IMR-90 (cell line): ENCODE measurements at regions not wholly inside any gene's neighbourhood (a gene's known extent, or its start where the extent isn't known, plus 50 kb on each side); places are given as distances from the start of the nearest gene placed in this dataset.

Source experiments
- ATAC-seq: fragments of 200-7000 bp; cut with Tn5 transposase; 2 replicates; pipeline ENCODE4 v1.9.1; 2020; ENCODE audit warnings: low read depth, mild to moderate bottlenecking, moderate library complexity
- BruUV-seq: library from RNA; stranded (reverse); fragments of 400-500 nt; replicated peaks from 2 replicates; lab custom pipeline; 2021; lab: Mats Ljungman, UMichigan
- CTCF ChIA-PET: fragments of 300-600 bp; formaldehyde crosslinking; extraction: SDS; loops from one replicate; lab custom pipeline; 2021; ENCODE audit warnings: antibody characterized with exemption; lab: Yijun Ruan, JAX
- POLR2A ChIA-PET: fragments of 300-600 bp; sonication (Branson Sonifier 250); formaldehyde crosslinking; loops from one replicate; lab custom pipeline; 2022; ENCODE audit warnings: antibody characterized with exemption; ENCODE audit not compliant: unreplicated experiment; lab: Charles Lee
- DNase-seq: peaks from one replicate; pipeline ENCODE4 v3.0.0; 2013
- H2AFZ ChIP-seq: replicated peaks from 2 replicates; pipeline ENCODE3; 2013; ENCODE audit warnings: low read length, mild to moderate bottlenecking; ENCODE audit not compliant: poor library complexity
- H2AK5ac ChIP-seq: 2 replicates; pipeline ENCODE4 v1.6.1; 2013; ENCODE audit warnings: low read depth, low read length, inconsistent platforms
- H2AK9ac ChIP-seq: replicated peaks from 2 replicates; pipeline ENCODE3; 2013; ENCODE audit warnings: mild to moderate bottlenecking, low read depth, low read length, moderate library complexity; ENCODE audit not compliant: poor library complexity
- H2BK120ac ChIP-seq: 2 replicates; pipeline ENCODE4 v1.6.1; 2013; ENCODE audit warnings: low read depth, low read length, inconsistent platforms
- H2BK15ac ChIP-seq: 3 replicates; pipeline ENCODE4 v1.6.1; 2013; ENCODE audit warnings: low read depth, low read length, inconsistent platforms
- H2BK20ac ChIP-seq: 2 replicates; pipeline ENCODE4 v1.6.1; 2013; ENCODE audit warnings: low read depth, mild to moderate bottlenecking, inconsistent platforms, low read length, moderate library complexity
- H2BK5ac ChIP-seq: 2 replicates; pipeline ENCODE4 v1.6.1; 2013; ENCODE audit warnings: mild to moderate bottlenecking, low read depth, low read length, inconsistent platforms; ENCODE audit not compliant: poor library complexity, severe bottlenecking
- H3K14ac ChIP-seq: replicated peaks from 2 replicates; pipeline ENCODE4 v1.6.1; 2013; ENCODE audit warnings: low read depth, low read length, inconsistent platforms
- H3K18ac ChIP-seq: 2 replicates; pipeline ENCODE4 v1.6.1; 2013; ENCODE audit warnings: low read depth, low read length, control low read depth
- H3K23ac ChIP-seq: 2 replicates; pipeline ENCODE4 v1.6.1; 2013; ENCODE audit warnings: low read depth, low read length, inconsistent platforms
- H3K27ac ChIP-seq: 2 replicates; pipeline ENCODE4 v1.5.1; 2013; ENCODE audit warnings: mild to moderate bottlenecking, control low read depth, low read length; ENCODE audit not compliant: insufficient read depth
- H3K27me3 ChIP-seq: 2 replicates; pipeline ENCODE4 v1.6.1; 2013; ENCODE audit warnings: low read length; ENCODE audit not compliant: control insufficient read depth, insufficient read depth
- H3K36me3 ChIP-seq: 2 replicates; pipeline ENCODE4 v1.6.1; 2013; ENCODE audit warnings: low read length, mixed read lengths; ENCODE audit not compliant: control insufficient read depth, insufficient read depth
- H3K4ac ChIP-seq: 2 replicates; pipeline ENCODE4 v1.6.1; 2013; ENCODE audit warnings: low read depth, low read length, inconsistent platforms
- H3K4me1 ChIP-seq: 2 replicates; pipeline ENCODE4 v1.6.1; 2013; ENCODE audit warnings: low read length, mixed read lengths; ENCODE audit not compliant: control insufficient read depth, insufficient read depth
- H3K4me2 ChIP-seq: 2 replicates; pipeline ENCODE4 v1.6.1; 2013; ENCODE audit warnings: low read depth, mild to moderate bottlenecking, control low read depth, low read length, moderate library complexity
- H3K4me3 ChIP-seq: 2 replicates; pipeline ENCODE4 v1.5.1; 2013; ENCODE audit warnings: low read depth, mild to moderate bottlenecking, control low read depth, low read length, moderate library complexity; ENCODE audit not compliant: insufficient read depth
- H3K56ac ChIP-seq: 2 replicates; pipeline ENCODE4 v1.6.1; 2013; ENCODE audit warnings: low read length, inconsistent platforms; ENCODE audit not compliant: insufficient read depth; ENCODE audit errors: extremely low read depth
- H3K79me1 ChIP-seq, 2 experiments: 2 replicates each; pipeline ENCODE4 v1.6.1; 2013; ENCODE audit warnings: low read length in 2 of 2, inconsistent platforms in 1 of 2, low read depth in 1 of 2
- H3K9ac ChIP-seq: 2 replicates; pipeline ENCODE4 v1.6.1; 2013; ENCODE audit warnings: low read depth, low read length, control low read depth
- H3K9me1 ChIP-seq: 2 replicates; pipeline ENCODE4 v1.6.1; 2013; ENCODE audit warnings: low read length, inconsistent platforms; ENCODE audit not compliant: insufficient read depth
- H3K9me3 ChIP-seq: 2 replicates; pipeline ENCODE4 v1.6.1; 2013; ENCODE audit warnings: low read length; ENCODE audit not compliant: control insufficient read depth, insufficient read depth
- H4K20me1 ChIP-seq: 2 replicates; pipeline ENCODE4 v1.6.1; 2013; ENCODE audit warnings: low read length, inconsistent platforms; ENCODE audit not compliant: insufficient read depth
- H4K5ac ChIP-seq: 2 replicates; pipeline ENCODE4 v1.6.1; 2013; ENCODE audit warnings: mild to moderate bottlenecking, low read depth, low read length, control low read depth
- H4K8ac ChIP-seq, 2 experiments: 2 replicates each; pipeline ENCODE4 v1.6.1; 2013; ENCODE audit warnings: low read depth in 2 of 2, low read length in 2 of 2, control low read depth in 1 of 2, inconsistent platforms in 1 of 2
- H4K91ac ChIP-seq: 2 replicates; pipeline ENCODE4 v1.6.1; 2013; ENCODE audit warnings: low read depth, low read length, inconsistent platforms; ENCODE audit not compliant: insufficient read depth
- BHLHE40 ChIP-seq: fragments of 150-350 bp; IDR thresholded peaks from 2 replicates; pipeline ENCODE4 v1.6.1; 2016; ENCODE audit warnings: mild to moderate bottlenecking, low read depth, low read length
- CEBPB ChIP-seq: IDR thresholded peaks from 2 replicates; pipeline ENCODE4 v1.6.1; 2012; ENCODE audit warnings: low read depth, low read length, improper control_type of control experiment
- CHD1 ChIP-seq: IDR thresholded peaks from 2 replicates; pipeline ENCODE4 v1.6.1; 2012; ENCODE audit warnings: low read depth, low read length, improper control_type of control experiment
- FOS ChIP-seq: fragments of 150-350 bp; IDR thresholded peaks from 2 replicates; pipeline ENCODE4 v1.6.1; 2016; ENCODE audit warnings: low read depth, low read length
- MAFK ChIP-seq: IDR thresholded peaks from 2 replicates; pipeline ENCODE4 v1.6.1; 2012; ENCODE audit warnings: low read depth, low read length, improper control_type of control experiment
- MAZ ChIP-seq: IDR thresholded peaks from 2 replicates; pipeline ENCODE4 v1.6.1; 2012; ENCODE audit warnings: low read depth, mild to moderate bottlenecking, low read length, improper control_type of control experiment, moderate library complexity, borderline replicate concordance
- MXI1 ChIP-seq: IDR thresholded peaks from 2 replicates; pipeline ENCODE4 v1.6.1; 2012; ENCODE audit warnings: low read depth, mild to moderate bottlenecking, low read length, moderate library complexity, borderline replicate concordance
- NFE2L2 ChIP-seq: fragments of 150-350 bp; IDR thresholded peaks from 2 replicates; pipeline ENCODE4 v1.6.1; 2016; ENCODE audit warnings: low read depth, mild to moderate bottlenecking, low read length
- POLR2A ChIP-seq: IDR thresholded peaks from 2 replicates; pipeline ENCODE4 v1.6.1; 2012; ENCODE audit warnings: mild to moderate bottlenecking, low read depth, low read length
- RAD21 ChIP-seq: IDR thresholded peaks from 2 replicates; pipeline ENCODE4 v1.6.1; 2012; ENCODE audit warnings: low read length, improper control_type of control experiment
- RCOR1 ChIP-seq: IDR thresholded peaks from 2 replicates; pipeline ENCODE4 v1.6.1; 2012; ENCODE audit warnings: mild to moderate bottlenecking, low read length, improper control_type of control experiment; ENCODE audit not compliant: insufficient replicate concordance
- RFX5 ChIP-seq: IDR thresholded peaks from 2 replicates; pipeline ENCODE4 v1.8.0; 2012; ENCODE audit warnings: low read depth, mild to moderate bottlenecking, low read length, moderate library complexity
- SMC3 ChIP-seq: fragments of 150-350 bp; IDR thresholded peaks from 2 replicates; pipeline ENCODE4 v1.6.1; 2016; ENCODE audit warnings: low read depth, mild to moderate bottlenecking, antibody characterized with exemption, low read length, moderate library complexity
- WGBS, 2 experiments: methylation state at CpG; one replicate each; pipeline versions ENCODE4 v1.1.5 to v1.1.7; 2013; ENCODE audit warnings: missing lambda C conversion rate in 2 of 2; ENCODE audit not compliant: insufficient read length in 1 of 2; ENCODE audit errors: extremely low coverage in 2 of 2; 5-methylcytosine and 5-hydroxymethylcytosine counted together
- dilution Hi-C: fragments of 300-500 bp; cut with HindIII; formaldehyde crosslinking; loops from one replicate; pipeline ENCODE4 v1.14.3; 2018; ENCODE audit warnings: low sequenced_read_pairs; ENCODE audit not compliant: unreplicated experiment
- in situ Hi-C: fragments of 300-500 bp; cut with MboI; formaldehyde crosslinking; loops from 3 replicates; pipeline ENCODE4 v1.14.3; 2019; ENCODE audit warnings: low sequenced_read_pairs, inconsistent platforms, mixed read lengths
- intact Hi-C: fragments of 100-400 bp; cut with micrococcal nuclease; formaldehyde crosslinking; loops from 2 replicates; pipeline ENCODE4 v1.10.0; 2022
- TF ChIP-seq, protein P1 (sequence below): fragments of 150-350 bp; IDR thresholded peaks from 2 replicates; pipeline ENCODE4 v1.6.1; 2016; ENCODE audit warnings: low read depth, mild to moderate bottlenecking, low read length, moderate library complexity, borderline replicate concordance
- TF ChIP-seq, protein P2 (sequence below): conservative IDR thresholded peaks from 2 replicates; pipeline ENCODE4 v1.5.1; 2012; ENCODE audit warnings: mild to moderate bottlenecking, low read depth, low read length, improper control_type of control experiment
- TF ChIP-seq, protein P3 (sequence below): fragments of 150-350 bp; IDR thresholded peaks from 2 replicates; pipeline ENCODE4 v1.6.1; 2017; ENCODE audit warnings: mild to moderate bottlenecking, antibody characterized with exemption, low read length, low read depth

DNA sequence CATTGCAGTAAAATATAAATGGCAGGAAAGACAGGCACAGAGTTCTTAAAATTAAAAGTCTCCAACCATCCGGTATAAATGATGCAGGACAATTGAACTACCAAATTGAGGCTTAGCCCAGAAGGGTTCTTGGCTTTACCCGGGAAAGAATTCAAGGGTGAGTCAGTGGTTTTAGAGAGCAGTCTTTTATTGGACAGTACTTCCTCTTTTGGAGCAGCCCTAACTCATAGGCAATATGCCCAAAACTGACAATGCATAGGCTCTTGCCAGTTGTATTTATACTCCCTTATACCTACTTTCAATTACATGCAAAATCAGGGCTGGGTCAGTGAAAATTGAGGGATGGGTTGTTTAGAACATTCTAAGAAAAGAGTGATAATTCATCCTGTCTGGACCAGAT lies 1628.9 kb upstream of the PRMT6 start:
- CTCF ChIA-PET, result no interaction called here
- no peak overlapping the region for H2AK5ac ChIP-seq
- POLR2A ChIA-PET, result no interaction called here
- no peak overlapping the region for H2BK5ac ChIP-seq
- DNase-seq, result no peak
- H2BK120ac ChIP-seq, result no peak overlapping the region
- no peaks in the 10 kb centered on the region for H4K20me1 ChIP-seq
- H4K91ac ChIP-seq, result no peak overlapping the region
- WGBS, 2 experiments, result no CpG with 5 or more reads among the region's 2 CpGs
- TF ChIP-seq SMC3 (no peak), MAZ (no peak), NFE2L2 (no peak), MAFK (no peak), FOS (no peak), BHLHE40 (no peak), POLR2A (no peak), RAD21 (no peak), RCOR1 (no peak), MXI1 (no peak), CEBPB (no peak), RFX5 (no peak), CHD1 (no peak)
- TF ChIP-seq, protein P1, sequence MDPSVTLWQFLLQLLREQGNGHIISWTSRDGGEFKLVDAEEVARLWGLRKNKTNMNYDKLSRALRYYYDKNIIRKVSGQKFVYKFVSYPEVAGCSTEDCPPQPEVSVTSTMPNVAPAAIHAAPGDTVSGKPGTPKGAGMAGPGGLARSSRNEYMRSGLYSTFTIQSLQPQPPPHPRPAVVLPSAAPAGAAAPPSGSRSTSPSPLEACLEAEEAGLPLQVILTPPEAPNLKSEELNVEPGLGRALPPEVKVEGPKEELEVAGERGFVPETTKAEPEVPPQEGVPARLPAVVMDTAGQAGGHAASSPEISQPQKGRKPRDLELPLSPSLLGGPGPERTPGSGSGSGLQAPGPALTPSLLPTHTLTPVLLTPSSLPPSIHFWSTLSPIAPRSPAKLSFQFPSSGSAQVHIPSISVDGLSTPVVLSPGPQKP, result no peak
- TF ChIP-seq, protein P2, sequence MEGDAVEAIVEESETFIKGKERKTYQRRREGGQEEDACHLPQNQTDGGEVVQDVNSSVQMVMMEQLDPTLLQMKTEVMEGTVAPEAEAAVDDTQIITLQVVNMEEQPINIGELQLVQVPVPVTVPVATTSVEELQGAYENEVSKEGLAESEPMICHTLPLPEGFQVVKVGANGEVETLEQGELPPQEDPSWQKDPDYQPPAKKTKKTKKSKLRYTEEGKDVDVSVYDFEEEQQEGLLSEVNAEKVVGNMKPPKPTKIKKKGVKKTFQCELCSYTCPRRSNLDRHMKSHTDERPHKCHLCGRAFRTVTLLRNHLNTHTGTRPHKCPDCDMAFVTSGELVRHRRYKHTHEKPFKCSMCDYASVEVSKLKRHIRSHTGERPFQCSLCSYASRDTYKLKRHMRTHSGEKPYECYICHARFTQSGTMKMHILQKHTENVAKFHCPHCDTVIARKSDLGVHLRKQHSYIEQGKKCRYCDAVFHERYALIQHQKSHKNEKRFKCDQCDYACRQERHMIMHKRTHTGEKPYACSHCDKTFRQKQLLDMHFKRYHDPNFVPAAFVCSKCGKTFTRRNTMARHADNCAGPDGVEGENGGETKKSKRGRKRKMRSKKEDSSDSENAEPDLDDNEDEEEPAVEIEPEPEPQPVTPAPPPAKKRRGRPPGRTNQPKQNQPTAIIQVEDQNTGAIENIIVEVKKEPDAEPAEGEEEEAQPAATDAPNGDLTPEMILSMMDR, result no peak
- TF ChIP-seq, protein P3, sequence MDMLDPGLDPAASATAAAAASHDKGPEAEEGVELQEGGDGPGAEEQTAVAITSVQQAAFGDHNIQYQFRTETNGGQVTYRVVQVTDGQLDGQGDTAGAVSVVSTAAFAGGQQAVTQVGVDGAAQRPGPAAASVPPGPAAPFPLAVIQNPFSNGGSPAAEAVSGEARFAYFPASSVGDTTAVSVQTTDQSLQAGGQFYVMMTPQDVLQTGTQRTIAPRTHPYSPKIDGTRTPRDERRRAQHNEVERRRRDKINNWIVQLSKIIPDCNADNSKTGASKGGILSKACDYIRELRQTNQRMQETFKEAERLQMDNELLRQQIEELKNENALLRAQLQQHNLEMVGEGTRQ, result no peak
- no peaks in the 10 kb centered on the region for H3K36me3 ChIP-seq
- H3K56ac ChIP-seq, result no peak overlapping the region
- H2BK20ac ChIP-seq, result no peak overlapping the region
- ATAC-seq, result no peak
- H3K27ac ChIP-seq, result no peak overlapping the region
- H3K79me1 ChIP-seq, result no peaks in the 10 kb centered on the region
- BruUV-seq, result no TSS peak
- H3K23ac ChIP-seq, result no peak overlapping the region
- intact Hi-C loops (no loop called here), dilution Hi-C loops (no loop called here), in situ Hi-C loops (no loop called here)
- no peaks in the 10 kb centered on the region for H3K9me1 ChIP-seq
- no peaks in the 10 kb centered on the region for H3K4me1 ChIP-seq
- no peak overlapping the region for H2AFZ ChIP-seq
- H3K4me3 ChIP-seq, result no peak overlapping the region
- no peak overlapping the region for H4K8ac ChIP-seq
- no peak overlapping the region for H2BK15ac ChIP-seq
- no peak overlapping the region for H2AK9ac ChIP-seq
- no peak overlapping the region for H4K5ac ChIP-seq
- H3K9me3 ChIP-seq, result no peaks in the 10 kb centered on the region
- H3K9ac ChIP-seq, result no peak overlapping the region
- no peak overlapping the region for H3K4me2 ChIP-seq
- no peaks in the 10 kb centered on the region for H3K27me3 ChIP-seq
- H3K18ac ChIP-seq, result no peak overlapping the region
- H3K14ac ChIP-seq, result no peak overlapping the region
- no peak overlapping the region for H3K4ac ChIP-seq
